ENCODE measurements at regions not wholly inside any gene's neighbourhood (a gene's known extent, or its start where the extent isn't known, plus 50 kb on each side); places are given as distances from the start of the nearest gene placed in this dataset.

DNA sequence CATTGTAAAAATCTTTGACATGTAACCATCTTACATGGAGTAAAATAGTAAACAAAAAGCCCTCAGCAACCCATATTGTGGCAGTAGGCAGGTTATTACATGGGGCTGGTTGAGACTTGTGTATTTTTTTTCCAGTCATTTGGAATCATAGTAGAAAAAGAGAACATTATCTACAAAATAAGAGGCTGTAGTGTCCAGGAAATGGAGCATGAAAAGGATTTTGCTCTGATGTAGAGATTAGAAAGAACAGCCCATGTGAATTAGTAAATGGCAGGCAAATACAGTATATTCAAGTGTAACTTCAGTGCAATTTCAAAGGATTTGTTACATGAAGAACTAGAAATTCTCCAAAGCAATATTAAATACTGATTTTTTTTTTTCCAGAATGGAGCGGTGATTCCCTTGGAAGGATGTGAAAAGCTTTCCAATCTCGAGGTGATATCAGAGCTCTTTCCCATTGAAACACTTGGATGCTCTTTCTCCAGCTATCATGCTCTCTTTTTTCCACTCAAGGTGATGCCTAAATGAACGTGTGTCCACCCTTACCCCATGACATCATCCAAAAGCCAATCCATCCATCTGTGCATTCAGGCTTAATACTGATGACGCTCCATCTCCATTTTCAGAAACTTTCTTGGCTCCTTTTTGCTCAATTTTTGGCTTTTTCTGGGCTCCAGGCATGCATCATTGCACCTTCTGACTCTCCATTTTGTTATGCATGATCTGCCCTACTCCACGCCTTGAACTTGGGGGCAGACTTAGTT, 1034.7 kb downstream of the TYW1 start:
- Histone ChIP-seq H3K27me3 (replicated peaks; ENCODE audit: control insufficient read depth, insufficient read depth, low read length, poor library complexity, severe bottlenecking) (no peaks in the 10 kb centered on the region), H3K36me3 (ENCODE audit: control insufficient read depth, insufficient read depth, low read length) (no peaks in the 10 kb centered on the region), H3K9me3 (ENCODE audit: control insufficient read depth, low read length) (no peaks in the 10 kb centered on the region), H3K4me3 (ENCODE audit: insufficient read depth, low read depth, low read length, poor library complexity, severe bottlenecking) (no peak overlapping the region), H3K4me1 (ENCODE audit: control insufficient read depth, insufficient read depth, low read length, poor library complexity, severe bottlenecking) (no peaks in the 10 kb centered on the region), H3K27ac (ENCODE audit: insufficient read depth, low read length, poor library complexity, severe bottlenecking) (no peak overlapping the region)
- no peak for DNase-seq

- Histone ChIP-seq H3K4me1 (ENCODE audit: control insufficient read depth, insufficient read depth, low read length, poor library complexity, severe bottlenecking) (no peaks in the 10 kb centered on the region), H3K36me3 (ENCODE audit: control insufficient read depth, insufficient read depth, low read length) (no peaks in the 10 kb centered on the region), H3K27ac (ENCODE audit: insufficient read depth, low read length, poor library complexity, severe bottlenecking) (no peak overlapping the region), H3K4me3 (ENCODE audit: insufficient read depth, low read depth, low read length, poor library complexity, severe bottlenecking) (no peak overlapping the region), H3K27me3 (replicated peaks; ENCODE audit: control insufficient read depth, insufficient read depth, low read length, poor library complexity, severe bottlenecking) (no peaks in the 10 kb centered on the region), H3K9me3 (ENCODE audit: control insufficient read depth, low read length) (no peaks in the 10 kb centered on the region)
- no peak for DNase-seq
Observed at GRCh38 chr7:68038621-68039314, 1042.1 kb downstream of the TYW1 start.

DNA sequence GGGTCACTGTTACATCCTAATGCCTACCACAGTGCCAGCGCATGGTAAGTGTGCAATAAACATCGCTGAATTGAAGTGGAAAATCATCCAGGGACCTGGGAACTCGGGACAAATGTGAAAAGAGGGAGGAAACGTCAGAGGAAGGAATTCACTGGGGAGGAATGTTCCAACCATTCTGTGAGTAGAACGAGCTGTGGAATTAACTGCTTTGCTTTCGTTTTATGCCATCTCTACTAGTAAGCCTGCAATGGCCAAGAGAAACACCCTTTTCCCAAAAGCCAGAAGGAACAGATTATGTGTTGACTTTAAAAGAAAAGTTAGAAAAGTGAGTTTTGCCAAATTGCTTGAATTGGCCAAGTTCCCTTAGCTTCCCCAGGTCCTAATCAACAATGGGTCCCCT, 1044.9 kb downstream of the TYW1 start:
- Histone ChIP-seq H3K4me1 (ENCODE audit: control insufficient read depth, insufficient read depth, low read length, poor library complexity, severe bottlenecking) (no peaks in the 10 kb centered on the region), H3K9me3 (ENCODE audit: control insufficient read depth, low read length) (no peaks in the 10 kb centered on the region), H3K36me3 (ENCODE audit: control insufficient read depth, insufficient read depth, low read length) (no peaks in the 10 kb centered on the region), H3K27ac (ENCODE audit: insufficient read depth, low read length, poor library complexity, severe bottlenecking) (no peak overlapping the region), H3K27me3 (replicated peaks; ENCODE audit: control insufficient read depth, insufficient read depth, low read length, poor library complexity, severe bottlenecking) (no peaks in the 10 kb centered on the region), H3K4me3 (ENCODE audit: insufficient read depth, low read depth, low read length, poor library complexity, severe bottlenecking) (no peak overlapping the region)
- DNase-seq: no peak

DNA sequence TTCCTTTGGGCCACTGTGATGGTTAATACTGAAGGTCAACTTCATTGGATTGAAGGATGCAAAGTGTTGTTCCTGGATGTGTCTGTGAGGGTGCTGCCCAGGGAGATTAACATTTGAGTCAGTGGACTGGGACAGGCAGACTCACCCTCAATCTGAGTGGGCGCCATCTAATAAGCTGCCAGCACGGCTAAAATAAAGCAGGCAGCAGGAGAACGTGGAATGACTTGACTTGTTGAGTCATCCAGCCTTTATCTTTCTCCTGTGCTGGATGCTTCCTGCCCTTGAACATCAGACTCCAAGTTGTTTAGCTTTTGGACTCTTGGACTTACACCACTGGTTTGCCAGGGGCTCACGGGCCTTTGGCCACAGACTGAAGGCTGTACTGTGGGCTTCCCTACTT, 1046.9 kb downstream of the TYW1 start:
- H3K27me3 ChIP-seq (replicated peaks; ENCODE audit: control insufficient read depth, insufficient read depth, low read length, poor library complexity, severe bottlenecking): no peaks in the 10 kb centered on the region
- no peak overlapping the region for H3K4me3 ChIP-seq (ENCODE audit: insufficient read depth, low read depth, low read length, poor library complexity, severe bottlenecking)
- H3K4me1 ChIP-seq (ENCODE audit: control insufficient read depth, insufficient read depth, low read length, poor library complexity, severe bottlenecking): no peaks in the 10 kb centered on the region
- no peaks in the 10 kb centered on the region for H3K9me3 ChIP-seq (ENCODE audit: control insufficient read depth, low read length)
- no peak for DNase-seq
- H3K36me3 ChIP-seq (ENCODE audit: control insufficient read depth, insufficient read depth, low read length): no peaks in the 10 kb centered on the region
- H3K27ac ChIP-seq (ENCODE audit: insufficient read depth, low read length, poor library complexity, severe bottlenecking): no peak overlapping the region

DNA sequence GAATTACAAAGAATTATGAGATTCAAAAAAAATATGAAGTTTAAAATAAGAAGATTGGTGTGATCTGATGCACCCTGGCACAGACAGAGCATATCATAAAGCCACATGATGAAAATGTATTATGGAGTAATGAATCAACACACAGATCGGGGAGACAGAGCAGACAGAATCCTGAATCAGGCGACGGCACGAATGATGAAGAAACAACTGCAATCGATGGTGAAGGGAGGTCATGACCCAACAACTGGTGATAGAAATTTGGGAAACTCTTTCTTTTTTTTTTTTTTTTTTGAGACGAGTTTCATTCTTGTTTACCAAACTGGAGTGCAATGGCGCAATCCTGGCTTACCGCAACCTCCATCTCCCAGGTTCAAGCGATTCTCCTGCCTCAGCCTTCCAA, 1054.0 kb downstream of the TYW1 start:
- Histone ChIP-seq H3K9me3 (ENCODE audit: control insufficient read depth, low read length) (no peaks in the 10 kb centered on the region), H3K4me1 (ENCODE audit: control insufficient read depth, insufficient read depth, low read length, poor library complexity, severe bottlenecking) (no peaks in the 10 kb centered on the region)
- no peak for DNase-seq

GRCh38 chr7:68058014-68058413, 1061.4 kb downstream of the TYW1 start:
- H3K4me1 ChIP-seq (ENCODE audit: control insufficient read depth, insufficient read depth, low read length, poor library complexity, severe bottlenecking): no peaks in the 10 kb centered on the region
- no peaks in the 10 kb centered on the region for H3K27me3 ChIP-seq (replicated peaks; ENCODE audit: control insufficient read depth, insufficient read depth, low read length, poor library complexity, severe bottlenecking)
- no peaks in the 10 kb centered on the region for H3K36me3 ChIP-seq (ENCODE audit: control insufficient read depth, insufficient read depth, low read length)
- no peak overlapping the region for H3K4me3 ChIP-seq (ENCODE audit: insufficient read depth, low read depth, low read length, poor library complexity, severe bottlenecking)
- no peak for DNase-seq
- H3K27ac ChIP-seq (ENCODE audit: insufficient read depth, low read length, poor library complexity, severe bottlenecking): no peak overlapping the region
- H3K9me3 ChIP-seq (ENCODE audit: control insufficient read depth, low read length): no peaks in the 10 kb centered on the region

More for the DNA sequence above, 1054.0 kb downstream of the TYW1 start:
- Histone ChIP-seq H3K4me3 (ENCODE audit: insufficient read depth, low read depth, low read length, poor library complexity, severe bottlenecking) (no peak overlapping the region), H3K36me3 (ENCODE audit: control insufficient read depth, insufficient read depth, low read length) (no peaks in the 10 kb centered on the region), H3K27me3 (replicated peaks; ENCODE audit: control insufficient read depth, insufficient read depth, low read length, poor library complexity, severe bottlenecking) (no peaks in the 10 kb centered on the region), H3K27ac (ENCODE audit: insufficient read depth, low read length, poor library complexity, severe bottlenecking) (no peak overlapping the region)

- Histone ChIP-seq H3K27me3 (replicated peaks; ENCODE audit: control insufficient read depth, insufficient read depth, low read length, poor library complexity, severe bottlenecking) (no peaks in the 10 kb centered on the region), H3K27ac (ENCODE audit: insufficient read depth, low read length, poor library complexity, severe bottlenecking) (no peak overlapping the region), H3K9me3 (ENCODE audit: control insufficient read depth, low read length) (no peaks in the 10 kb centered on the region), H3K36me3 (ENCODE audit: control insufficient read depth, insufficient read depth, low read length) (no peaks in the 10 kb centered on the region), H3K4me1 (ENCODE audit: control insufficient read depth, insufficient read depth, low read length, poor library complexity, severe bottlenecking) (no peaks in the 10 kb centered on the region), H3K4me3 (ENCODE audit: insufficient read depth, low read depth, low read length, poor library complexity, severe bottlenecking) (no peak overlapping the region)
- no peak for DNase-seq
Observed at GRCh38 chr7:68063171-68063570, 1066.5 kb downstream of the TYW1 start.

DNA sequence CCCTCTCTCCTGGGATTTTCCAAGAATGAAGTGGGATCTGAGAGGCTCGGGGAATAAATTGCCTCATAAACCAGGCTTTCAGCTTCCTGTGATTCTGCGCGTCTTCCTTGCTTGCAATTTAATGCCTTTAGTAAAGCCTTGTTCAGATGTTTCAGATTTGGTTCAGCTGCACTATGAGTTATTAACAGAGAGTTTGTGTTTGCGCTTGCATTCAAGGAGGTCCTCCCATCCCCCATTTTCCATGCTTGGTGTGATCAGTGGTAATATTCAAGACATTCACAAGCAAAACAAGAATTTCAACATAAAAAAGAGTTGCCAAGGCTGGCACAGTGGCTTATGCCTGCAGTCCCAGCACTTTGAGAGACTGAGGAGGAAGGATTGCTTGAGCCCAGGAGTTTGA, 1068.9 kb downstream of the TYW1 start:
- no peaks in the 10 kb centered on the region for H3K27me3 ChIP-seq (replicated peaks; ENCODE audit: control insufficient read depth, insufficient read depth, low read length, poor library complexity, severe bottlenecking)
- H3K4me1 ChIP-seq (ENCODE audit: control insufficient read depth, insufficient read depth, low read length, poor library complexity, severe bottlenecking): no peaks in the 10 kb centered on the region
- no peak for DNase-seq
- no peaks in the 10 kb centered on the region for H3K36me3 ChIP-seq (ENCODE audit: control insufficient read depth, insufficient read depth, low read length)
- H3K9me3 ChIP-seq (ENCODE audit: control insufficient read depth, low read length): no peaks in the 10 kb centered on the region
- H3K27ac ChIP-seq (ENCODE audit: insufficient read depth, low read length, poor library complexity, severe bottlenecking): no peak overlapping the region
- no peak overlapping the region for H3K4me3 ChIP-seq (ENCODE audit: insufficient read depth, low read depth, low read length, poor library complexity, severe bottlenecking)

DNA sequence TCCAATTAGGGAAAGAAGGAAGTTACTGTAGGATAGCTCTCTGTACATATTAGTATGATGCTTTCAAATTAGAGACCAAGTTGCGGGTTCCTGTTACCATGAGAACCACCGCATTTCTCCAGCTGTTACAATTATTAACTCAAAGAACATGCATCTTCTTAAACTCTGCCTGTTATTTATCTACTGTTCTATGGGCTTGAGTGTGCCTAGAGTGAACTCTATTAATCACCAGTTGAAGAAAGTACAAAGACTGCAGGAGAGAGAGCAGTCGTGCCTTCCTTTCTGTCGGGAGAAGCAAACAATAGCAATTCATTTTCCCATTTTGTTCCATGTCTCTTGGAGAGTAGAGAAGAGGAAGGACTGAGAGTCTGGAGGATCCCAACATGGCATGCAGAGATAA, 1071.2 kb downstream of the TYW1 start:
- H3K27me3 ChIP-seq (replicated peaks; ENCODE audit: control insufficient read depth, insufficient read depth, low read length, poor library complexity, severe bottlenecking): no peaks in the 10 kb centered on the region
- no peak for DNase-seq
- no peaks in the 10 kb centered on the region for H3K9me3 ChIP-seq (ENCODE audit: control insufficient read depth, low read length)
- no peak overlapping the region for H3K4me3 ChIP-seq (ENCODE audit: insufficient read depth, low read depth, low read length, poor library complexity, severe bottlenecking)
- no peak overlapping the region for H3K27ac ChIP-seq (ENCODE audit: insufficient read depth, low read length, poor library complexity, severe bottlenecking)
- no peaks in the 10 kb centered on the region for H3K36me3 ChIP-seq (ENCODE audit: control insufficient read depth, insufficient read depth, low read length)
- no peaks in the 10 kb centered on the region for H3K4me1 ChIP-seq (ENCODE audit: control insufficient read depth, insufficient read depth, low read length, poor library complexity, severe bottlenecking)

DNA sequence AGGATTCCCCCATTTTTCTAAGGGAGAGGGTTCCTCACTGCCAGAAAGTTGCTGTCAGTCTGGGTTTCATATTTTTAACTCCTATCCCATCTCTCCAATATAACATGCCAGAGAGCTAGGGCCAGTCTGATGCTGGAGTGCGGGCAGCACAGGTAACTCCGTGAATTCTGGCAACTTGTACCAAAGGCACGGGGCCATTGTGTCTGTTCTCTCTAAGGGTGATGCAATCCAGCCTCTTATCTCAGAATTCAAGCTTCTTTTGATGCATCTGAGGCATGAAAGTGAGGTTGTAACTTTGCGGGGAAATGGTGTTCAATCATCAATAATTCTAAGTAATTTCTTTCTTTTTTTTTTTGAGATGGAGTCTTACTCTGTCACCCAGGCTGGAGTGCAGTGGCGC, 1074.4 kb downstream of the TYW1 start:
- Histone ChIP-seq H3K27ac (ENCODE audit: insufficient read depth, low read length, poor library complexity, severe bottlenecking) (no peak overlapping the region), H3K9me3 (ENCODE audit: control insufficient read depth, low read length) (no peaks in the 10 kb centered on the region), H3K27me3 (replicated peaks; ENCODE audit: control insufficient read depth, insufficient read depth, low read length, poor library complexity, severe bottlenecking) (no peaks in the 10 kb centered on the region)

More for the DNA sequence above, 1074.4 kb downstream of the TYW1 start:
- Histone ChIP-seq H3K4me3 (ENCODE audit: insufficient read depth, low read depth, low read length, poor library complexity, severe bottlenecking) (no peak overlapping the region), H3K4me1 (ENCODE audit: control insufficient read depth, insufficient read depth, low read length, poor library complexity, severe bottlenecking) (no peaks in the 10 kb centered on the region), H3K36me3 (ENCODE audit: control insufficient read depth, insufficient read depth, low read length) (no peaks in the 10 kb centered on the region)
- DNase-seq: no peak
